A549 (cell line): ENCODE measurements at regions not wholly inside any gene's neighbourhood (a gene's known extent, or its start where the extent isn't known, plus 50 kb on each side); places are given as distances from the start of the nearest gene placed in this dataset.

Source experiments
- ATAC-seq, 2 experiments: fragments of 200-7000 bp in 1 of 2; fragments of >200 bp in 1 of 2; cut with Nextera tagmentation in 1 of 2; cut with Tn5 transposase in 1 of 2; 3 replicates each; pipeline versions ENCODE4 v1.8.0 to v1.9.1; 2018 to 2020; ENCODE audit warnings: mild to moderate bottlenecking in 1 of 2, moderate library complexity in 1 of 2
- CTCF ChIA-PET: fragments of 300-600 bp; sonication (Branson Sonifier 250); formaldehyde crosslinking; extraction: SDS; loops from one replicate; lab custom pipeline; 2021; ENCODE audit warnings: antibody characterized with exemption, inconsistent platforms; lab: Yijun Ruan, JAX
- POLR2A ChIA-PET: fragments of 350-600 bp; formaldehyde crosslinking; extraction: SDS; loops from one replicate; lab custom pipeline; 2021; ENCODE audit warnings: antibody characterized with exemption, inconsistent platforms; lab: Yijun Ruan, JAX
- DNase-seq, 2 experiments: peaks; one replicate each; pipeline versions ENCODE4 v3.0.0 to v3.0.0-alpha.2; 2011 to 2016; ENCODE audit warnings: low read depth in 1 of 2, low spot score in 1 of 2
- FAIRE-seq: peaks from 2 replicates; lab custom pipeline; 2011; peaks lifted over from hg19 to GRCh38; lab: Jason Lieb, UNC
- H3K27ac ChIP-seq, 2 experiments: fragments of >200 bp; sonication (Bioruptor Twin); formaldehyde crosslinking; 3 replicates each; pipeline ENCODE4 v1.5.1; 2016 to 2017
- H3K4me1 ChIP-seq: fragments of >200 bp; sonication (Bioruptor Twin); formaldehyde crosslinking; 3 replicates; pipeline ENCODE4 v1.6.1; 2016
- H3K4me2 ChIP-seq: fragments of >200 bp; sonication (Bioruptor Twin); formaldehyde crosslinking; 3 replicates; pipeline ENCODE4 v1.6.1; 2016
- H3K4me3 ChIP-seq: fragments of >200 bp; sonication (Bioruptor Twin); formaldehyde crosslinking; 3 replicates; pipeline ENCODE4 v1.5.1; 2016
- H3K9me3 ChIP-seq: fragments of >200 bp; sonication (Bioruptor Twin); formaldehyde crosslinking; 3 replicates; pipeline ENCODE4 v1.6.1; 2016
- ATOH8 ChIP-seq: fragments of 250-450 bp; sonication (Bioruptor Pico); IDR thresholded peaks from 2 replicates; pipeline ENCODE4 v1.5.0; 2020; ENCODE audit warnings: low read depth, mild to moderate bottlenecking, moderate library complexity
- BCL3 ChIP-seq: fragments of >200 bp; sonication (Bioruptor Twin); formaldehyde crosslinking; IDR thresholded peaks from 3 replicates; pipeline ENCODE4 v1.6.1; 2016
- CBX8 ChIP-seq: fragments of 200-600 bp; sonication (generic); IDR thresholded peaks from 2 replicates; pipeline ENCODE4 v1.6.1; 2016
- CHD2 ChIP-seq: fragments of 150-350 bp; IDR thresholded peaks from 2 replicates; pipeline ENCODE4 v1.6.1; 2014; ENCODE audit warnings: low read length; ENCODE audit not compliant: partially characterized antibody
- CTCF ChIP-seq: fragments of >200 bp; sonication (Bioruptor Twin); formaldehyde crosslinking; IDR thresholded peaks from 3 replicates; pipeline ENCODE4 v1.5.1; 2016
- E2F6 ChIP-seq: IDR thresholded peaks from 2 replicates; pipeline ENCODE4 v1.6.1; 2012; ENCODE audit warnings: low read depth, borderline replicate concordance
- EHF ChIP-seq: fragments of 250-450 bp; sonication (Bioruptor Pico); IDR thresholded peaks from 2 replicates; pipeline ENCODE4 v1.5.0; 2020; ENCODE audit warnings: mild to moderate bottlenecking
- EHMT2 ChIP-seq: fragments of 200-600 bp; sonication (generic); IDR thresholded peaks from 2 replicates; pipeline ENCODE4 v1.6.1; 2016; ENCODE audit warnings: antibody characterized with exemption, low read depth, mild to moderate bottlenecking, moderate library complexity
- HES2 ChIP-seq: fragments of >200 bp; sonication (Bioruptor Twin); formaldehyde crosslinking; IDR thresholded peaks from 2 replicates; pipeline ENCODE4 v1.6.1; 2016
- HMGXB4 ChIP-seq: fragments of 250-450 bp; sonication (Bioruptor Pico); IDR thresholded peaks from 2 replicates; pipeline ENCODE4 v1.5.0; 2021; ENCODE audit warnings: mild to moderate bottlenecking, moderate library complexity, borderline replicate concordance
- HOXB13 ChIP-seq: fragments of 250-450 bp; sonication (Bioruptor Pico); IDR thresholded peaks from 2 replicates; pipeline ENCODE4 v1.5.0; 2020; ENCODE audit warnings: low read depth, mild to moderate bottlenecking, moderate library complexity
- KDM1A ChIP-seq: fragments of 200-600 bp; sonication (generic); IDR thresholded peaks from 2 replicates; pipeline ENCODE4 v1.6.1; 2016; ENCODE audit warnings: low read depth, mild to moderate bottlenecking
- KDM5A ChIP-seq: fragments of 200-600 bp; sonication (generic); IDR thresholded peaks from 2 replicates; pipeline ENCODE4 v1.6.1; 2016; ENCODE audit warnings: antibody characterized with exemption, mild to moderate bottlenecking
- NFE2L2 ChIP-seq: fragments of 150-350 bp; conservative IDR thresholded peaks from 2 replicates; pipeline ENCODE4 v1.6.1; 2014; ENCODE audit warnings: low read length
- NPAS2 ChIP-seq: fragments of 250-450 bp; sonication (Bioruptor Pico); IDR thresholded peaks from 2 replicates; pipeline ENCODE4 v1.8.0; 2022; ENCODE audit warnings: mild to moderate bottlenecking, moderate library complexity, borderline replicate concordance
- POLR2A ChIP-seq: IDR thresholded peaks from 2 replicates; pipeline ENCODE4 v1.6.1; 2012; ENCODE audit warnings: mild to moderate bottlenecking, low read length
- POLR2AphosphoS2 ChIP-seq: conservative IDR thresholded peaks from 2 replicates; pipeline ENCODE4 v1.6.1; 2012; ENCODE audit warnings: low read length, improper control_type of control experiment, inconsistent platforms
- RARB ChIP-seq: fragments of 250-450 bp; sonication (Bioruptor Pico); IDR thresholded peaks from 2 replicates; pipeline ENCODE4 v1.8.0; 2021; ENCODE audit warnings: mild to moderate bottlenecking, moderate library complexity
- RCOR1 ChIP-seq: fragments of 150-350 bp; IDR thresholded peaks from 2 replicates; pipeline ENCODE4 v1.6.1; 2014; ENCODE audit warnings: antibody characterized with exemption, low read length, low read depth
- REST ChIP-seq: fragments of 200-600 bp; sonication (generic); IDR thresholded peaks from 2 replicates; pipeline ENCODE4 v1.6.1; 2016; ENCODE audit warnings: antibody characterized with exemption, mild to moderate bottlenecking, moderate library complexity
- RFX5 ChIP-seq: fragments of 450-650 bp; IDR thresholded peaks from 2 replicates; pipeline ENCODE4 v1.7.1; 2014; ENCODE audit warnings: antibody characterized with exemption, mild to moderate bottlenecking, moderate library complexity
- SMC3 ChIP-seq: fragments of >200 bp; sonication (Bioruptor Twin); formaldehyde crosslinking; IDR thresholded peaks from 3 replicates; pipeline ENCODE4 v1.6.1; 2018; ENCODE audit warnings: inconsistent platforms
- SREBF2 ChIP-seq: fragments of 450-650 bp; IDR thresholded peaks from 2 replicates; pipeline ENCODE4 v1.6.1; 2014; ENCODE audit warnings: mild to moderate bottlenecking, moderate library complexity
- TFCP2L1 ChIP-seq: fragments of 250-450 bp; sonication (Bioruptor Pico); IDR thresholded peaks from 2 replicates; pipeline ENCODE4 v1.5.0; 2021; ENCODE audit warnings: mild to moderate bottlenecking
- ZNF302 ChIP-seq: fragments of 250-450 bp; sonication (Bioruptor Pico); IDR thresholded peaks from 2 replicates; pipeline ENCODE4 v1.9.0; 2021; ENCODE audit warnings: inconsistent platforms, mild to moderate bottlenecking, moderate library complexity
- WGBS: methylation state at CpG from one replicate; pipeline ENCODE4 v1.1.6; 2017; ENCODE audit errors: missing lambda C conversion rate; 5-methylcytosine and 5-hydroxymethylcytosine counted together

- TF ChIP-seq HOXB13 (CRISPR knock-in tag) (no peak), KDM5A (no peak), SMC3 (no peak), E2F6 (no peak), EHF (CRISPR knock-in tag) (no peak), ATOH8 (no peak), SREBF2 (no peak), NPAS2 (CRISPR knock-in tag) (no peak), POLR2AphosphoS2 (no peak)
These were observed 215.5 kb downstream of the ZNF608 start (continued) for GRCh38 chr5:124530916-124531315.

GRCh38 chr5:124528838-124529237 lies 217.6 kb downstream of the ZNF608 start:
- H3K4me3 ChIP-seq: no peak overlapping the region
- no peak overlapping the region for H3K4me2 ChIP-seq
- no peaks in the 10 kb centered on the region for H3K4me1 ChIP-seq
- H3K27ac ChIP-seq: no peak overlapping the region
- CTCF ChIA-PET: no interaction called here
- H3K9me3 ChIP-seq: no peaks in the 10 kb centered on the region
- TF ChIP-seq EHMT2: no peak
- TF ChIP-seq HOXB13 (CRISPR knock-in tag): no peak
- TF ChIP-seq BCL3: no peak
- no peak for TF ChIP-seq ZNF302 (CRISPR knock-in tag)
- no peak for TF ChIP-seq REST
- no peak for TF ChIP-seq CTCF
- no peak for TF ChIP-seq NFE2L2
- TF ChIP-seq HMGXB4 (CRISPR knock-in tag): no peak
- TF ChIP-seq RARB (CRISPR knock-in tag): no peak
- TF ChIP-seq CBX8: no peak
- no peak for TF ChIP-seq POLR2A
- TF ChIP-seq RFX5: no peak
- no peak for TF ChIP-seq KDM5A
- TF ChIP-seq TFCP2L1: no peak
- TF ChIP-seq CHD2: no peak
- no peak for TF ChIP-seq KDM1A
- no peak for TF ChIP-seq RCOR1
- no peak for TF ChIP-seq HES2
- POLR2A ChIA-PET: no interaction called here
- 95% methylated on average over 2 of the region's 2 CpGs for WGBS
- no peak for ATAC-seq
- no peak for FAIRE-seq
- DNase-seq: no peak
